SK-N-MC (cell line): ENCODE measurements at regions not wholly inside any gene's neighbourhood (a gene's known extent, or its start where the extent isn't known, plus 50 kb on each side); places are given as distances from the start of the nearest gene placed in this dataset.

Source experiments
- EZH2 ChIP-seq: fragments of 200-600 bp; sonication (generic); IDR thresholded peaks from one replicate; pipeline ENCODE4 v1.6.1; 2017; ENCODE audit warnings: antibody characterized with exemption
- FOXP2 ChIP-seq: optimal IDR thresholded peaks from 2 replicates; pipeline ENCODE3; 2011; ENCODE audit warnings: mild to moderate bottlenecking, moderate library complexity; ENCODE audit not compliant: insufficient read depth; ENCODE audit errors: extremely low read length, control extremely low read depth
- POLR2AphosphoS5 ChIP-seq: IDR thresholded peaks from 2 replicates; pipeline ENCODE4 v1.6.1; 2012; ENCODE audit warnings: mild to moderate bottlenecking, low read depth, low read length, borderline replicate concordance

GRCh38 chr5:117692606-117693005, 1118.0 kb upstream of the SEMA6A start:
- TF ChIP-seq EZH2 (no peak), POLR2AphosphoS5 (no peak), FOXP2 (no peak)
